GM18505 (cell line): ENCODE measurements at regions not wholly inside any gene's neighbourhood (a gene's known extent, or its start where the extent isn't known, plus 50 kb on each side); places are given as distances from the start of the nearest gene placed in this dataset.
"Not testable (repeated sequence)": the region's sequence is repeated elsewhere in the genome, so short reads cannot be mapped to it uniquely, and the experiment has no call there.

ENCODE experiments used
- ATAC-seq: cut with Tn5 transposase; IDR thresholded peaks from one replicate; pipeline ENCODE4 v1.9.1; 2021; ENCODE audit not compliant: unreplicated experiment
- POLR2A ChIP-seq: IDR thresholded peaks from 4 replicates; pipeline ENCODE4 v1.6.1; 2011; ENCODE audit warnings: borderline replicate concordance; ENCODE audit not compliant: insufficient read depth, insufficient read length; ENCODE audit errors: extremely low read depth

DNA sequence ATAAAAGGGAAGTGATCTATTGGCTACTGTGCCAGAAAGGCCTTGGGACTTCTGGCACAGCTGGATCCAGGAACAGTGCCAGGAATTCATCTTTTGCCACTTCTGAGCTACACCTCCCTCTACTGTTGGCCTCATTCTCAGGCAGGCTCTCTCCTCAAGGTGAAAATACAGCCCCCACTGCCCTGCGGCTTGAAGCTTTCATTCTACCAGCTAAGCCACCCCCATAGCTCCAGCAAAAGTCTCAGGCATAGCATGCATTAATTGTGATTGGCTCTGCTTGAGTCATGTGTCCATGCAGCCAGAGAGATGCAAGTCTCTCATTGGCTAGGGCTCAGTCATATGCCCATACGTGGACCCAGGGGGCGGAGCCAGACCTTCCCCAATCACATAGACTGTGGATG is 142.4 kb downstream of the TPRA1 start:
- ATAC-seq, result no peak
- TF ChIP-seq POLR2A, result no peak

- ATAC-seq, result no peak
- no peak for TF ChIP-seq POLR2A
Observed at GRCh38 chr3:127446756-127447155, 143.8 kb downstream of the TPRA1 start.

DNA sequence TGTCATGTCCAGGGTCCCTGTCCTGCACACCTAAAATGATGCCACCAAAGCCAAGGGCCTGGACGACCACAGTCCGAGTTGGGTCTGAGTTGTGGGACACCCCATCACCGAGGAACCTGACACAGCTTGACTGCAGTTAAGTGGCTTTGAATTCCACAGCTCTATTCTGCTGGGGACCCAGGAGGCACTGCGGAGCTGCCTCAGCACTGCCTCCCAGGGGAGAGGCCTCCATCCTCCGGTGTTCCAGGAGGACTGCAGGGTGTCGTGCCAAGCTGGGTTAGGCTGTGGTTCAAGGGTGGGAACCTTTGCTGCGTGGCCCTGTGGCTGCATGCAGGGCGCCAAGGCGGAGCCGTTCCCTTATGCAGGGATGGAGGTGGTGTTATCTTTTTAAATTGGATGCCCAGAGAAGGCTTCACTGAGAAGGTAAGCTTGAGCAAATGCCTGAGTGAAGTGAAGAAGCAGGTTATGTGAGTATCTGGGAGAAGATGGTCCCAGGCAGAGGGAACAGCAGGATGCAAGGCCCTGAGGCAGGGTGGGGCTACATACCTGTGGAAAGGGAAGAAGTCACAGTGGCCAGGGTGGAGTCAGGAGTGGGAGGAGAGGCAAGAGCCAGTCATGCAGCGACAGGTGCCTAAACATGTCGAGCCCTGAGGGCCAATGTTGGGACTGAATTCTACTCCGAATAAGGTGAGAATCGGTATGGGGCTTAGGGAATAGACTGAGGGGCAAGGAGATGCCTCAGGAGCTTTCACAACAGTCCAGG is 144.8 kb downstream of the TPRA1 start:
- TF ChIP-seq POLR2A, result no peak

DNA sequence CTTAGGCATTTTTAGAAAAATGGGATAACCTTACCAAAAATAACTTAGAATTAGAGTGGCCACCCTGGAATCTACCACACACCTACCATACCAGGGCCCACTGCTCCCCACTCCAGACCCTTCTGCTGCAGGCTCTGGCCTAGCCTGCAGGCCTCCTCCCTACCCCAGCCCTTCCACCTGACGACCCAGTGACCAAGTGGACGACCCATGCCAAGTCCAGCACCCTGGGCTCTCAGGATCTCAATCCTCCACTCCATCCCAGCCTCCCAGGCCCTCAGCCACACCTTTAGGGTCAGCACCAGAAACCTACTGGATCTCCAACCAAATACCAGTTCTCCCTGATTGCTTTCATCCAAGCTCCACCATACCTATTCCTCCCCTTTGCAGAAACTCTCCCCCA is 145.8 kb downstream of the TPRA1 start:
- no peak for ATAC-seq
- TF ChIP-seq POLR2A, result no peak

More for the DNA sequence above, 144.8 kb downstream of the TPRA1 start:
- ATAC-seq, result no peak

- no peak for ATAC-seq
Observed at GRCh38 chr3:127443581-127444375, 146.8 kb downstream of the TPRA1 start.

GRCh38 chr3:127442506-127442905 is 148.0 kb downstream of the TPRA1 start:
- TF ChIP-seq POLR2A, result no peak
- ATAC-seq, result no peak

More at GRCh38 chr3:127443581-127444375, 146.8 kb downstream of the TPRA1 start:
- TF ChIP-seq POLR2A, result no peak

DNA sequence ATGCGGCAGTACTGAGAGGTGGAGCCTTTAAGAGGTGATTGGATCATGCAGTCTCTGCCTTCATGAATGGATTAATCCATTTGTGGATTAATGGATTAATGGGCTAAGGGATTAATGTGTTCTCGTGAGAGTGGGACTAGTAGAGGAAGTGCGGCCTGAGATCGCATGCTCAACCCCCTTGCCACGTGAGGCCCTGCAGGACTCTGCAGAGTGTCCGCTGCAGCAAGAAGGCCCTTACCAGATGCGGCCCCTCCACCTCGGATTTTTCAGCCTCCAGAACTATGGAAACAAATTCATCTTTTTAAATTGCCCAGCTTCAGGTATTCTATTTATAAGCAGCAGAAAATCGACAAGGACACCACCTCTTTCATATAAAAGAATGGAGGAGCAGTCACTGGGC is 148.8 kb downstream of the TPRA1 start:
- ATAC-seq, result no peak

DNA sequence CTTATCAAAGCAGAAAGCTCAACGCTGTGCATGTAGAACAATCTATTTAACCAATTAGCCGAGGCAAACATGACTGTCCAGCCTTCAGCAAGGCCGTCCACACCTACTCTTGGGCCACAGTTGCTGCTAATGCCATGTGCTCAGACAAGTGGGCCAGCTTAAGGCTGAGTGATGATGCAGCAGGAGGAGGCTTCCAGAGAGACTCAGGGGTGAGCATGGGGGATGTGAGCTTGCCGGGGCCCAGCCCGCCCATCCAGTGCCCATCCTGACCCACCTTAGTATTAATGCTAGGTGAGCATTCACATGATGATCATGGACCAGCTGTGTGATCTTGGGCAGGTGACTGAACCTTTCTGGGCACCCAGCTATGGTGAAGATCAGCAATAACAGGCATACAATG is 150.1 kb downstream of the TPRA1 start:
- no peak for ATAC-seq
- no peak for TF ChIP-seq POLR2A

More for the DNA sequence above, 148.8 kb downstream of the TPRA1 start:
- TF ChIP-seq POLR2A, result no peak

DNA sequence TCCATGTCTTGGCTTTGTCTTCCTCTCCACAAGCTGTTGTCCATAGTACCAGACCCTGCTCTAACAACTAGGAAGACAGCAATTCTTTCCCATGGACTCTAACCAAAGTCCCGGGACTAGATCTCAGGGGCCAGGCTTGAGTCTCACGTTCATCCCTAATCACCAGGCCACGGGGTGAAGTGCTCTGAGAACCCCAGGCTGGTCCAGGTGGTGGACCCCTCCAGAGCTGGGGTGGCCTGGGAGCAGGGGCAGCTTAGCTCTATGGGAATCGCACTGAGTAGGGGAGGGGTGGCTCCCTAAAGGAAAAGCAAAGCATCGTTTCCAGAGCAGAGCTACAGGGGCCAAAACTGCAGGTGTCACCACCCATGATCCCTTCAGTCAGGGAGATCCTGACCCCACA is 150.9 kb downstream of the TPRA1 start:
- ATAC-seq, result no peak
- TF ChIP-seq POLR2A, result no peak

GRCh38 chr3:127438951-127439350 is 151.1 kb upstream of the PRR20G start:
- no peak for TF ChIP-seq POLR2A
- ATAC-seq, result no peak

DNA sequence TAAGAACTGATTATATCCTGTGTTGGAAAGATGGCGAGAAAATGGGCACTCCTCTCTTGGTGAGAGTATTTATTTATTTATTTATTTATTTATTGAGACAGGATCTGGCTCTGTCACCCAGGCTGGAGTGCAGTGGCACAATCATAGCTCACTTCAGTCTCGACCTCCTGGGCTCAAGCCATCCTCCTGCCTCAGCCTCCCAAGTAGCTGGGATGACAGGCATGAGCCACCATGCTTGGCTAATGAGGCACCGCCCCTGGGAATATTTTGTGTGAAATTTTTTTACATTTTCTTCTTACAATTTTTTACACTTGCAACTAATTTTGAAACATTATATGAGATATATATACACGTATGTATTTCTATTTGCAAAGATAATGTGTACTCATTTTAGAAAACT is 150.5 kb upstream of the PRR20G start:
- TF ChIP-seq POLR2A, result no peak
- no peak for ATAC-seq

- not testable (repeated sequence) for ATAC-seq
Observed at GRCh38 chr3:127435299-127435698, 147.5 kb upstream of the PRR20G start.

DNA sequence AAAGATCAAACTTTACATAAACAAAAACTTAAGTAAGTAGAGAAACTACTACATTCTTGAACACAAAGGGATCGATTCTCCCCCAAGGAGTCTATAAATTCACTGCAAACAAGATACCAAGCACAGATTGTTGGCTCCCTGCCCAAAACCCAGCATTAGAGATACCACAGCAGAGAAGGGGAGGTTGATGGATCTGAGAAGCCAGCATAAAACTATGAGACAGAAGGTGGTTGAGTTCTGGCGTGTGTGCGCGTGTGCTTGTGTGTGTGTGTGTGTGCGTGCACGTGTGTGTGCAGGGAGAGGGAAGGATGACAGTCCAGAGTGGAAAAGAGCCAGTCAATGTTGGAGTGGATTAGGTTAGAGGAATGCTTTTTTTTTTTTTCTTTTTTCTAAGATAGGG is 143.2 kb upstream of the PRR20G start:
- ATAC-seq, result no peak
- no peak for TF ChIP-seq POLR2A

GRCh38 chr3:127428344-127428997 is 140.6 kb upstream of the PRR20G start:
- no peak for ATAC-seq
- TF ChIP-seq POLR2A, result no peak

GRCh38 chr3:127427666-127428065 is 139.8 kb upstream of the PRR20G start:
- no peak for TF ChIP-seq POLR2A
- ATAC-seq, result no peak

GRCh38 chr3:127427156-127427555 is 139.3 kb upstream of the PRR20G start:
- no peak for TF ChIP-seq POLR2A
- ATAC-seq, result no peak
